GM23338 (cell line): ENCODE measurements at regions not wholly inside any gene's neighbourhood (a gene's known extent, or its start where the extent isn't known, plus 50 kb on each side); places are given as distances from the start of the nearest gene placed in this dataset.

Experiments used
- ATAC-seq: fragments of 200-7000 bp; cut with Tn5 transposase; 3 replicates; pipeline ENCODE4 v1.9.1; 2020
- DNase-seq: peaks from one replicate; pipeline ENCODE4 v3.0.0-alpha.2; 2015; ENCODE audit warnings: low spot score
- H2AFZ ChIP-seq: fragments of 200-600 bp; sonication (generic); 2 replicates; pipeline ENCODE4 v1.8.0; 2016; ENCODE audit warnings: antibody characterized with exemption, mild to moderate bottlenecking, moderate library complexity
- H3F3A ChIP-seq: fragments of 200-600 bp; sonication (generic); replicated peaks from 2 replicates; pipeline ENCODE4 v1.8.0; 2017; ENCODE audit warnings: antibody characterized with exemption, mixed run types, low read depth
- H3K27ac ChIP-seq: fragments of 200-600 bp; sonication (generic); 2 replicates; pipeline ENCODE4 v1.6.1; 2016; ENCODE audit warnings: low read depth
- H3K27me3 ChIP-seq: fragments of 200-600 bp; sonication (generic); 2 replicates; pipeline ENCODE4 v1.8.0; 2016; ENCODE audit warnings: mild to moderate bottlenecking, mixed run types, moderate library complexity; ENCODE audit not compliant: insufficient read depth
- H3K36me3 ChIP-seq: fragments of 200-600 bp; sonication (generic); 2 replicates; pipeline ENCODE4 v1.8.0; 2016; ENCODE audit warnings: mild to moderate bottlenecking; ENCODE audit not compliant: insufficient read depth
- H3K4me1 ChIP-seq: fragments of 200-600 bp; sonication (generic); 2 replicates; pipeline ENCODE4 v1.8.0; 2016; ENCODE audit warnings: mild to moderate bottlenecking, moderate library complexity; ENCODE audit not compliant: insufficient read depth
- H3K4me2 ChIP-seq: fragments of 200-600 bp; sonication (generic); 2 replicates; pipeline ENCODE4 v1.7.1; 2017; ENCODE audit warnings: mixed run types
- H3K4me3 ChIP-seq: fragments of 200-600 bp; sonication (generic); 2 replicates; pipeline ENCODE4 v1.6.1; 2016; ENCODE audit warnings: mixed run types
- H3K79me2 ChIP-seq: fragments of 200-600 bp; sonication (generic); replicated peaks from 2 replicates; pipeline ENCODE4 v1.8.0; 2017; ENCODE audit warnings: mild to moderate bottlenecking; ENCODE audit not compliant: insufficient read depth
- H3K9me2 ChIP-seq: fragments of 200-600 bp; sonication (generic); 2 replicates; pipeline ENCODE4 v1.8.0; 2017; ENCODE audit not compliant: insufficient read depth
- H4K20me1 ChIP-seq: fragments of 200-600 bp; sonication (generic); replicated peaks from 2 replicates; pipeline ENCODE4 v1.8.0; 2017; ENCODE audit warnings: mild to moderate bottlenecking; ENCODE audit not compliant: insufficient read depth
- H3K27ac Mint-ChIP-seq: 2 replicates; pipeline ENCODE4 v1.8.0; 2020; ENCODE audit warnings: inconsistent platforms, mild to moderate bottlenecking, moderate library complexity, mixed read lengths
- H3K27me3 Mint-ChIP-seq: 3 replicates; pipeline ENCODE4 v1.8.0; 2022; ENCODE audit warnings: low read depth, mild to moderate bottlenecking, moderate library complexity, mixed read lengths, inconsistent platforms; ENCODE audit not compliant: insufficient read depth, poor library complexity
- H3K36me3 Mint-ChIP-seq: 3 replicates; pipeline ENCODE4 v1.8.0; 2021; ENCODE audit warnings: low read depth, mild to moderate bottlenecking, inconsistent platforms, moderate library complexity, mixed read lengths
- H3K4me1 Mint-ChIP-seq: 3 replicates; pipeline ENCODE4 v1.8.0; 2020; ENCODE audit warnings: mild to moderate bottlenecking, inconsistent platforms, mixed read lengths
- H3K4me3 Mint-ChIP-seq: 3 replicates; pipeline ENCODE4 v1.8.0; 2021; ENCODE audit warnings: moderate library complexity, mild to moderate bottlenecking, inconsistent platforms, mixed read lengths
- H3K9me3 Mint-ChIP-seq: 3 replicates; pipeline ENCODE4 v1.8.0; 2020; ENCODE audit warnings: moderate library complexity, mild to moderate bottlenecking, inconsistent platforms, mixed read lengths
- CREB1 ChIP-seq: fragments of 250-450 bp; sonication (Bioruptor Pico); IDR thresholded peaks from 2 replicates; pipeline ENCODE4 v1.5.0; 2020; ENCODE audit warnings: low read depth, mild to moderate bottlenecking, moderate library complexity
- EZH2 ChIP-seq: fragments of 200-600 bp; sonication (generic); IDR thresholded peaks from one replicate; pipeline ENCODE4 v1.8.0; 2017; ENCODE audit warnings: antibody characterized with exemption, mild to moderate bottlenecking, low read depth; ENCODE audit not compliant: unreplicated experiment
- EZH2phosphoT487 ChIP-seq: fragments of 200-600 bp; sonication (generic); IDR thresholded peaks from one replicate; pipeline ENCODE4 v1.8.1; 2018; ENCODE audit warnings: antibody characterized with exemption; ENCODE audit not compliant: unreplicated experiment
- JUNB ChIP-seq: IDR thresholded peaks from one replicate; pipeline ENCODE4 v1.6.1; 2016; ENCODE audit warnings: antibody characterized with exemption; ENCODE audit not compliant: unreplicated experiment
- ZNF114 ChIP-seq: fragments of 250-450 bp; sonication (Bioruptor Pico); IDR thresholded peaks from 2 replicates; pipeline ENCODE4 v1.5.0; 2020; ENCODE audit warnings: mild to moderate bottlenecking, moderate library complexity
- ZNF331 ChIP-seq: fragments of 250-450 bp; sonication (Bioruptor Pico); IDR thresholded peaks from 2 replicates; pipeline ENCODE4 v1.5.0; 2020; ENCODE audit warnings: low read depth, mild to moderate bottlenecking, moderate library complexity
- TF ChIP-seq, protein P1 (sequence below), 2 experiments: fragments of 200-600 bp in 1 of 2; sonication (generic) in 1 of 2; conservative IDR thresholded peaks; 2 replicates each; pipeline versions ENCODE4 v1.5.1 to v1.6.1; 2016 to 2017; ENCODE audit warnings: antibody characterized with exemption in 2 of 2, low read depth in 2 of 2, mild to moderate bottlenecking in 2 of 2, moderate library complexity in 1 of 2
- TF ChIP-seq, protein P2 (sequence below): IDR thresholded peaks from one replicate; pipeline ENCODE4 v1.6.1; 2018; ENCODE audit warnings: antibody characterized with exemption; ENCODE audit not compliant: unreplicated experiment
- TF ChIP-seq, protein P3 (sequence below): IDR thresholded peaks from 2 replicates; pipeline ENCODE4 v1.6.1; 2016; ENCODE audit warnings: antibody characterized with exemption

DNA sequence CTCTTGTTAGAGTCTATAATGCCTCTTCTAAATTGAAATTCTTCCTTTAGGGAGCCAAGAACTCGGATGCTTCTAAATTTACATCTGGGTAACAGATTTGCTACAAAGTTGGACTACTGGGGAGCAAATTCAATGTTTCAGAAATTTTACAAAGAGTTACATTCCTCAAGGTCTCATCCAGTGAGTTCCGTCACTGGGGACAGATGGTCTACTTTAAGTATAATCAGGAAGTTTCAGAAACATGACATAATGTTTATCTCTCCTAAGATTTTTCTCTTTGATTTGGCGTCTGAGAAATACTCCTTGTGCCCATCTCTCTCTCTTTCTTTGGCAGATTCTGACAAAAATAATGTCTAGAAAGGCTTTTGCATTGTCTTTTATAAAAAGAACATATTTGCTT is 81.5 kb upstream of the MBNL2 start:
- DNase-seq (no peak), ATAC-seq (no peak)
- 0 out of 2 replicates have a peak, but pooled peaks cover 6% of the 10 kb centered on the region for H3K4me1 ChIP-seq
- peaks cover 3% of the 10 kb centered on the region; the same call in 1 of the 2 replicates for H3K27me3 ChIP-seq
- no peak overlapping the region for H3K4me2 ChIP-seq
- TF ChIP-seq EZH2 (no peak), EZH2phosphoT487 (no peak)
- Mint-ChIP-seq H3K27ac (no peak overlapping the region), H3K36me3 (no peaks in the 10 kb centered on the region; the same call in 2 of the 3 replicates), H3K27me3 (no peaks in the 10 kb centered on the region), H3K9me3 (no peaks in the 10 kb centered on the region), H3K4me1 (peaks cover 28% of the 10 kb centered on the region), H3K4me3 (no peak overlapping the region)
- H3K79me2 ChIP-seq: no peaks in the 10 kb centered on the region
- H2AFZ ChIP-seq: no peak overlapping the region
- no peak overlapping the region for H3K27ac ChIP-seq
- no peaks in the 10 kb centered on the region for H4K20me1 ChIP-seq
- no peaks in the 10 kb centered on the region for H3K9me2 ChIP-seq
- H3K4me3 ChIP-seq: no peak overlapping the region
- no peaks in the 10 kb centered on the region for H3F3A ChIP-seq
- no peaks in the 10 kb centered on the region for H3K36me3 ChIP-seq

DNA sequence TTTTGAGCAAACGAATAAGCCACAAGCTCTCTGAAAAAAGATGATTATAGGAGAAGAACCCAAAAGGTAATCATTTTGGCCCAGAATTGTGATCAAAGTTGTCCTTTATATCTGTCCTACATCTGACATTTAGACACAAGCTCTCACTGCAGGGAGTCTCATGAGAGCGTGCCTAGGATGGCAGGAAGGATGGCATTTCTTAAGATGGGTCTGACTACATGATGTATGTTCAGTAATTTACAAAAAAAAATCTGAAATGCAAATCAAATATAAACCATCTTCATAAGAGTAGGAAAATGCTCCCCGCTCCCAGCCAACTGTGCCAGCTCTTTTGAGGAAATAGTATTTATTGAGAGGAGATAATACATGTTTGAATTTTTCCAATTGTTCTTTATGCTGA is 81.0 kb upstream of the MBNL2 start:
- Histone ChIP-seq H3K9me2 (no peaks in the 10 kb centered on the region), H3K36me3 (no peaks in the 10 kb centered on the region), H3K4me2 (peak overlapping the region; percentile 44; the same call in 1 of the 2 replicates), H2AFZ (no peak overlapping the region), H3K79me2 (no peaks in the 10 kb centered on the region), H3K27ac (no peak overlapping the region), H4K20me1 (no peaks in the 10 kb centered on the region), H3K4me1 (0 out of 2 replicates have a peak, but pooled peaks cover 6% of the 10 kb centered on the region), H3K4me3 (no peak overlapping the region), H3K27me3 (peaks cover 3% of the 10 kb centered on the region; the same call in 1 of the 2 replicates), H3F3A (no peaks in the 10 kb centered on the region)
- Mint-ChIP-seq H3K9me3 (no peaks in the 10 kb centered on the region), H3K4me1 (peaks cover 28% of the 10 kb centered on the region), H3K36me3 (no peaks in the 10 kb centered on the region; the same call in 2 of the 3 replicates), H3K27me3 (no peaks in the 10 kb centered on the region), H3K4me3 (no peak overlapping the region), H3K27ac (no peak overlapping the region)
- no peak for TF ChIP-seq CREB1 (CRISPR knock-in tag)
- TF ChIP-seq, protein P1, sequence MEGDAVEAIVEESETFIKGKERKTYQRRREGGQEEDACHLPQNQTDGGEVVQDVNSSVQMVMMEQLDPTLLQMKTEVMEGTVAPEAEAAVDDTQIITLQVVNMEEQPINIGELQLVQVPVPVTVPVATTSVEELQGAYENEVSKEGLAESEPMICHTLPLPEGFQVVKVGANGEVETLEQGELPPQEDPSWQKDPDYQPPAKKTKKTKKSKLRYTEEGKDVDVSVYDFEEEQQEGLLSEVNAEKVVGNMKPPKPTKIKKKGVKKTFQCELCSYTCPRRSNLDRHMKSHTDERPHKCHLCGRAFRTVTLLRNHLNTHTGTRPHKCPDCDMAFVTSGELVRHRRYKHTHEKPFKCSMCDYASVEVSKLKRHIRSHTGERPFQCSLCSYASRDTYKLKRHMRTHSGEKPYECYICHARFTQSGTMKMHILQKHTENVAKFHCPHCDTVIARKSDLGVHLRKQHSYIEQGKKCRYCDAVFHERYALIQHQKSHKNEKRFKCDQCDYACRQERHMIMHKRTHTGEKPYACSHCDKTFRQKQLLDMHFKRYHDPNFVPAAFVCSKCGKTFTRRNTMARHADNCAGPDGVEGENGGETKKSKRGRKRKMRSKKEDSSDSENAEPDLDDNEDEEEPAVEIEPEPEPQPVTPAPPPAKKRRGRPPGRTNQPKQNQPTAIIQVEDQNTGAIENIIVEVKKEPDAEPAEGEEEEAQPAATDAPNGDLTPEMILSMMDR (conservative IDR thresholded peaks at IDR 0.05; ENCODE audit: low read depth in 2 of 2): no peak
- TF ChIP-seq EZH2phosphoT487: no peak
- TF ChIP-seq ZNF331: no peak
- no peak for TF ChIP-seq ZNF114 (CRISPR knock-in tag)
- no peak for TF ChIP-seq JUNB
- ATAC-seq (no peak), DNase-seq (no peak)

DNA sequence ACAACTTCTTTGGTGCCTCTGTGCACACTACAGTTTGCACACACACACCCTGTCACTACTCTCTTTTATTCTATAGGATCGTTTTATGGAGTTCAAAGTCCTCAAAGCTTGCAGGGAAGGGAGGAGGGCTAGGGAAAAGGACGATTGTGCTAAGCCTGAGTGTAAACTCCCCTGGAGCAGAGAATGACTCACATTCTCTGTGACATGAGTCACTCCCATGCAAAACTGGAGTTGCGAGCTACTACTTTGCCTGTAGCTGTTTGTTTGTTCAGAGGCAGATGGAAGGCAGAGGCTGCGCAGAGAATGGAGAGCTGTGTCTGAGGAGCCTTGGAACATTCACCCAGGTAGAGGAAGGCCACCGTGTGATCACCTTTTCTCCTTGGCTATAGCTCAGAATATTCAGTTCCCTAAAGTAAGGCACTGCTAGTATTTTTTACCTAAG is 80.5 kb upstream of the MBNL2 start:
- peak; percentile 90 for ATAC-seq
- H3K4me3 Mint-ChIP-seq: peak overlapping the region; percentile 4; the same call in 2 of the 3 replicates
- no peaks in the 10 kb centered on the region; the same call in 2 of the 3 replicates for H3K36me3 Mint-ChIP-seq
- Histone ChIP-seq H3F3A (no peaks in the 10 kb centered on the region), H2AFZ (no peak overlapping the region), H3K79me2 (no peaks in the 10 kb centered on the region), H3K27me3 (peaks cover 3% of the 10 kb centered on the region; the same call in 1 of the 2 replicates), H3K4me3 (no peak overlapping the region), H3K9me2 (no peaks in the 10 kb centered on the region), H4K20me1 (no peaks in the 10 kb centered on the region), H3K4me1 (0 out of 2 replicates have a peak, but pooled peaks cover 6% of the 10 kb centered on the region), H3K27ac (no peak overlapping the region), H3K36me3 (no peaks in the 10 kb centered on the region), H3K4me2 (peak overlapping the region; percentile 44; the same call in 1 of the 2 replicates)
- no peak overlapping the region for H3K27ac Mint-ChIP-seq
- no peaks in the 10 kb centered on the region for H3K9me3 Mint-ChIP-seq
- peaks cover 28% of the 10 kb centered on the region for H3K4me1 Mint-ChIP-seq
- no peaks in the 10 kb centered on the region for H3K27me3 Mint-ChIP-seq
- DNase-seq: peak; percentile 65
- TF ChIP-seq, protein P1 (conservative IDR thresholded peaks at IDR 0.05; ENCODE audit: low read depth in 2 of 2): no peak
- TF ChIP-seq, protein P2, sequence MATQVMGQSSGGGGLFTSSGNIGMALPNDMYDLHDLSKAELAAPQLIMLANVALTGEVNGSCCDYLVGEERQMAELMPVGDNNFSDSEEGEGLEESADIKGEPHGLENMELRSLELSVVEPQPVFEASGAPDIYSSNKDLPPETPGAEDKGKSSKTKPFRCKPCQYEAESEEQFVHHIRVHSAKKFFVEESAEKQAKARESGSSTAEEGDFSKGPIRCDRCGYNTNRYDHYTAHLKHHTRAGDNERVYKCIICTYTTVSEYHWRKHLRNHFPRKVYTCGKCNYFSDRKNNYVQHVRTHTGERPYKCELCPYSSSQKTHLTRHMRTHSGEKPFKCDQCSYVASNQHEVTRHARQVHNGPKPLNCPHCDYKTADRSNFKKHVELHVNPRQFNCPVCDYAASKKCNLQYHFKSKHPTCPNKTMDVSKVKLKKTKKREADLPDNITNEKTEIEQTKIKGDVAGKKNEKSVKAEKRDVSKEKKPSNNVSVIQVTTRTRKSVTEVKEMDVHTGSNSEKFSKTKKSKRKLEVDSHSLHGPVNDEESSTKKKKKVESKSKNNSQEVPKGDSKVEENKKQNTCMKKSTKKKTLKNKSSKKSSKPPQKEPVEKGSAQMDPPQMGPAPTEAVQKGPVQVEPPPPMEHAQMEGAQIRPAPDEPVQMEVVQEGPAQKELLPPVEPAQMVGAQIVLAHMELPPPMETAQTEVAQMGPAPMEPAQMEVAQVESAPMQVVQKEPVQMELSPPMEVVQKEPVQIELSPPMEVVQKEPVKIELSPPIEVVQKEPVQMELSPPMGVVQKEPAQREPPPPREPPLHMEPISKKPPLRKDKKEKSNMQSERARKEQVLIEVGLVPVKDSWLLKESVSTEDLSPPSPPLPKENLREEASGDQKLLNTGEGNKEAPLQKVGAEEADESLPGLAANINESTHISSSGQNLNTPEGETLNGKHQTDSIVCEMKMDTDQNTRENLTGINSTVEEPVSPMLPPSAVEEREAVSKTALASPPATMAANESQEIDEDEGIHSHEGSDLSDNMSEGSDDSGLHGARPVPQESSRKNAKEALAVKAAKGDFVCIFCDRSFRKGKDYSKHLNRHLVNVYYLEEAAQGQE: no peak
- TF ChIP-seq, protein P3, sequence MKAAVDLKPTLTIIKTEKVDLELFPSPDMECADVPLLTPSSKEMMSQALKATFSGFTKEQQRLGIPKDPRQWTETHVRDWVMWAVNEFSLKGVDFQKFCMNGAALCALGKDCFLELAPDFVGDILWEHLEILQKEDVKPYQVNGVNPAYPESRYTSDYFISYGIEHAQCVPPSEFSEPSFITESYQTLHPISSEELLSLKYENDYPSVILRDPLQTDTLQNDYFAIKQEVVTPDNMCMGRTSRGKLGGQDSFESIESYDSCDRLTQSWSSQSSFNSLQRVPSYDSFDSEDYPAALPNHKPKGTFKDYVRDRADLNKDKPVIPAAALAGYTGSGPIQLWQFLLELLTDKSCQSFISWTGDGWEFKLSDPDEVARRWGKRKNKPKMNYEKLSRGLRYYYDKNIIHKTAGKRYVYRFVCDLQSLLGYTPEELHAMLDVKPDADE: no peak
- TF ChIP-seq CREB1 (CRISPR knock-in tag): no peak
- no peak for TF ChIP-seq JUNB
